T-helper 17 cell (primary cell): ENCODE measurements at regions not wholly inside any gene's neighbourhood (a gene's known extent, or its start where the extent isn't known, plus 50 kb on each side); places are given as distances from the start of the nearest gene placed in this dataset.
A peak's percentile ranks its signal among the peaks of the same experiment; 100 is the strongest.

ENCODE experiments used
- ATAC-seq: fragments of 150-1000 bp; cut with Tn5 transposase; 2 replicates; pipeline ENCODE4 v1.10.0; 2021; ENCODE audit warnings: mild to moderate bottlenecking, moderate library complexity
- DNase-seq, 3 donors: peaks; one replicate each; pipeline versions ENCODE4 v3.0.0 to v3.0.0-alpha.2; 2020 to 2021
- H3K9me3 ChIP-seq: one replicate; pipeline ENCODE4 v1.7.0; 2013; ENCODE audit warnings: low read length, mild to moderate bottlenecking; ENCODE audit not compliant: control insufficient read depth, poor library complexity, severe bottlenecking
- H3K27ac Mint-ChIP-seq: one replicate; pipeline ENCODE4 v1.8.0; 2022; ENCODE audit warnings: mild to moderate bottlenecking, moderate library complexity, mixed read lengths
- H3K27me3 Mint-ChIP-seq: one replicate; pipeline ENCODE4 v1.8.0; 2022; ENCODE audit warnings: mixed read lengths
- H3K36me3 Mint-ChIP-seq: one replicate; pipeline ENCODE4 v1.8.0; 2022; ENCODE audit warnings: low read depth, mixed read lengths
- H3K4me1 Mint-ChIP-seq: one replicate; pipeline ENCODE4 v1.8.0; 2022; ENCODE audit warnings: mild to moderate bottlenecking, mixed read lengths
- H3K4me3 Mint-ChIP-seq: one replicate; pipeline ENCODE4 v1.8.0; 2022; ENCODE audit warnings: mild to moderate bottlenecking, moderate library complexity, mixed read lengths

GRCh38 chr12:3336606-3337311 lies 154.2 kb upstream of the PRMT8 start:
- H3K27ac Mint-ChIP-seq: no peak overlapping the region
- H3K9me3 ChIP-seq: no peaks in the 10 kb centered on the region

GRCh38 chr12:3337944-3338343 lies 153.1 kb upstream of the PRMT8 start:
- H3K9me3 ChIP-seq: no peaks in the 10 kb centered on the region
- Mint-ChIP-seq H3K4me3 (no peak overlapping the region), H3K36me3 (peaks cover 5% of the 10 kb centered on the region), H3K27ac (no peak overlapping the region), H3K27me3 (peaks cover 82% of the 10 kb centered on the region), H3K4me1 (no peaks in the 10 kb centered on the region)
- ATAC-seq: no peak
- DNase-seq: no peak

More at GRCh38 chr12:3336606-3337311, 154.2 kb upstream of the PRMT8 start:
- ATAC-seq (no peak), DNase-seq (no peak)
- Mint-ChIP-seq H3K4me3 (no peak overlapping the region), H3K4me1 (no peaks in the 10 kb centered on the region), H3K27me3 (peaks cover 71% of the 10 kb centered on the region), H3K36me3 (peaks cover 5% of the 10 kb centered on the region)

GRCh38 chr12:3339221-3339620 lies 151.8 kb upstream of the PRMT8 start:
- Mint-ChIP-seq H3K27ac (no peak overlapping the region), H3K36me3 (peaks cover 5% of the 10 kb centered on the region), H3K4me3 (no peak overlapping the region), H3K4me1 (no peaks in the 10 kb centered on the region), H3K27me3 (peaks cover 81% of the 10 kb centered on the region)
- no peak for DNase-seq
- H3K9me3 ChIP-seq: no peaks in the 10 kb centered on the region
- ATAC-seq: no peak

GRCh38 chr12:3341594-3341993 lies 149.4 kb upstream of the PRMT8 start:
- Mint-ChIP-seq H3K4me3 (no peak overlapping the region), H3K27me3 (peaks cover 57% of the 10 kb centered on the region), H3K36me3 (peaks cover 5% of the 10 kb centered on the region), H3K4me1 (no peaks in the 10 kb centered on the region), H3K27ac (peak overlapping the region; percentile 8)
- ATAC-seq (no peak), DNase-seq (no peak)
- H3K9me3 ChIP-seq: no peaks in the 10 kb centered on the region

GRCh38 chr12:3342051-3342450 lies 149.0 kb upstream of the PRMT8 start:
- H3K36me3 Mint-ChIP-seq: peaks cover 5% of the 10 kb centered on the region
- H3K4me3 Mint-ChIP-seq: no peak overlapping the region
- DNase-seq: no peak
- H3K27ac Mint-ChIP-seq: no peak overlapping the region
- no peaks in the 10 kb centered on the region for H3K4me1 Mint-ChIP-seq
- ATAC-seq: no peak
- no peaks in the 10 kb centered on the region for H3K9me3 ChIP-seq
- peaks cover 53% of the 10 kb centered on the region for H3K27me3 Mint-ChIP-seq

GRCh38 chr12:3348055-3348454 lies 142.9 kb upstream of the PRMT8 start:
- H3K27me3 Mint-ChIP-seq: peaks cover 25% of the 10 kb centered on the region
- no peaks in the 10 kb centered on the region for H3K36me3 Mint-ChIP-seq
- no peak for DNase-seq
- H3K9me3 ChIP-seq: no peaks in the 10 kb centered on the region
- ATAC-seq: no peak
- H3K27ac Mint-ChIP-seq: no peak overlapping the region
- peaks cover 2% of the 10 kb centered on the region for H3K4me1 Mint-ChIP-seq
- H3K4me3 Mint-ChIP-seq: no peak overlapping the region

GRCh38 chr12:3350432-3350831 lies 140.6 kb upstream of the PRMT8 start:
- no peaks in the 10 kb centered on the region for H3K36me3 Mint-ChIP-seq
- no peak for ATAC-seq
- no peak overlapping the region for H3K27ac Mint-ChIP-seq
- no peaks in the 10 kb centered on the region for H3K9me3 ChIP-seq
- no peak for DNase-seq
- no peak overlapping the region for H3K4me3 Mint-ChIP-seq
- H3K4me1 Mint-ChIP-seq: peaks cover 2% of the 10 kb centered on the region
- H3K27me3 Mint-ChIP-seq: peaks cover 19% of the 10 kb centered on the region

GRCh38 chr12:3351731-3352130 lies 139.3 kb upstream of the PRMT8 start:
- no peaks in the 10 kb centered on the region for H3K9me3 ChIP-seq
- DNase-seq: no peak
- peaks cover 2% of the 10 kb centered on the region for H3K4me1 Mint-ChIP-seq
- H3K27me3 Mint-ChIP-seq: peaks cover 19% of the 10 kb centered on the region
- no peak overlapping the region for H3K27ac Mint-ChIP-seq
- no peaks in the 10 kb centered on the region for H3K36me3 Mint-ChIP-seq
- H3K4me3 Mint-ChIP-seq: no peak overlapping the region
- ATAC-seq: no peak

- H3K27ac Mint-ChIP-seq: no peak overlapping the region
- no peaks in the 10 kb centered on the region for H3K36me3 Mint-ChIP-seq
- no peak for DNase-seq
- peaks cover 19% of the 10 kb centered on the region for H3K27me3 Mint-ChIP-seq
- no peak overlapping the region for H3K4me3 Mint-ChIP-seq
- ATAC-seq: no peak
- no peaks in the 10 kb centered on the region for H3K9me3 ChIP-seq
- H3K4me1 Mint-ChIP-seq: peaks cover 2% of the 10 kb centered on the region
Measured at GRCh38 chr12:3352230-3352629, 138.8 kb upstream of the PRMT8 start.

- Mint-ChIP-seq H3K36me3 (no peaks in the 10 kb centered on the region), H3K4me3 (no peak overlapping the region), H3K27ac (no peak overlapping the region), H3K4me1 (no peaks in the 10 kb centered on the region), H3K27me3 (peaks cover 15% of the 10 kb centered on the region)
- no peaks in the 10 kb centered on the region for H3K9me3 ChIP-seq
- no peak for DNase-seq
- ATAC-seq: no peak
Measured at GRCh38 chr12:3353621-3354020, 137.4 kb upstream of the PRMT8 start.

GRCh38 chr12:3354586-3354985 lies 136.4 kb upstream of the PRMT8 start:
- Mint-ChIP-seq H3K4me3 (no peak overlapping the region), H3K27ac (no peak overlapping the region)
- no peak for DNase-seq

GRCh38 chr12:3355378-3355900 lies 135.6 kb upstream of the PRMT8 start:
- Mint-ChIP-seq H3K4me3 (no peak overlapping the region), H3K27me3 (peaks cover 17% of the 10 kb centered on the region), H3K36me3 (no peaks in the 10 kb centered on the region), H3K4me1 (no peaks in the 10 kb centered on the region), H3K27ac (no peak overlapping the region)
- DNase-seq (no peak), ATAC-seq (no peak)
- H3K9me3 ChIP-seq: no peaks in the 10 kb centered on the region

More at GRCh38 chr12:3354586-3354985, 136.4 kb upstream of the PRMT8 start:
- no peaks in the 10 kb centered on the region for H3K4me1 Mint-ChIP-seq
- no peaks in the 10 kb centered on the region for H3K9me3 ChIP-seq
- H3K36me3 Mint-ChIP-seq: no peaks in the 10 kb centered on the region
- peaks cover 15% of the 10 kb centered on the region for H3K27me3 Mint-ChIP-seq
- no peak for ATAC-seq

GRCh38 chr12:3357950-3358525 lies 133.0 kb upstream of the PRMT8 start:
- no peak overlapping the region for H3K27ac Mint-ChIP-seq
- no peaks in the 10 kb centered on the region for H3K4me1 Mint-ChIP-seq
- no peaks in the 10 kb centered on the region for H3K36me3 Mint-ChIP-seq
- H3K9me3 ChIP-seq: no peaks in the 10 kb centered on the region
- DNase-seq (no peak), ATAC-seq (no peak)
- peaks cover 29% of the 10 kb centered on the region for H3K27me3 Mint-ChIP-seq
- no peak overlapping the region for H3K4me3 Mint-ChIP-seq

GRCh38 chr12:3359478-3359877 lies 131.5 kb upstream of the PRMT8 start:
- no peak for ATAC-seq
- H3K36me3 Mint-ChIP-seq: no peaks in the 10 kb centered on the region
- peak overlapping the region; percentile 39 for H3K27ac Mint-ChIP-seq
- H3K27me3 Mint-ChIP-seq: peaks cover 42% of the 10 kb centered on the region
- no peaks in the 10 kb centered on the region for H3K4me1 Mint-ChIP-seq
- no peak for DNase-seq
- H3K9me3 ChIP-seq: no peaks in the 10 kb centered on the region
- H3K4me3 Mint-ChIP-seq: no peak overlapping the region
